AG09319 (cell line): ENCODE measurements at regions not wholly inside any gene's neighbourhood (a gene's known extent, or its start where the extent isn't known, plus 50 kb on each side); places are given as distances from the start of the nearest gene placed in this dataset.

Experiments used
- DNase-seq: peaks from one replicate; pipeline ENCODE4 v3.0.0-alpha.2; 2010; ENCODE audit warnings: low read depth; ENCODE audit errors: extremely low read depth
- CTCF ChIP-seq: IDR thresholded peaks from 2 replicates; pipeline ENCODE4 v1.5.1; 2011; ENCODE audit warnings: low read depth, mild to moderate bottlenecking, inconsistent platforms, low read length, moderate library complexity

- no peak for TF ChIP-seq CTCF
- DNase-seq, result no peak
These were observed 250.8 kb upstream of the EDIL3 start for GRCh38 chr5:84635235-84636055.

DNA sequence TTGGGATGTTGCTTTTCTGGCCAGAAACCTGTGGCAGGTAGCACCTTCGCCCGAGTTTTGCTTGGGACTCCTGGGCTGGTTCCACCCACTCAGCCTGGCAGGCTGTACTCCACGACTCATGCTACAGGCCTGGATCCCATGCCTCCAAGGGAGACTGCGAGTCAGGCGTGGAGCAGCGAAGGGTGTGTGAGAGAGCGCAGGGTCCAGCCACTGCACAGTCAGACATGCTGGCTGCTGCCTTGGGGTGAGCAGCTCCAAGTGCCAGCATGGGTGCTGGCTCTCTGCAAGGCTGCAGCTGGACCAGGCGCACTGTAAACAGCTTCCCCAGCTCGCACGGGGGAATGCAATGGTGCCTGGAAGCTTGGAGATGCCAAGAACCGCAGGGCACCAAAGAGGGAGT is 249.6 kb upstream of the EDIL3 start:
- TF ChIP-seq CTCF, result no peak
- DNase-seq, result no peak

DNA sequence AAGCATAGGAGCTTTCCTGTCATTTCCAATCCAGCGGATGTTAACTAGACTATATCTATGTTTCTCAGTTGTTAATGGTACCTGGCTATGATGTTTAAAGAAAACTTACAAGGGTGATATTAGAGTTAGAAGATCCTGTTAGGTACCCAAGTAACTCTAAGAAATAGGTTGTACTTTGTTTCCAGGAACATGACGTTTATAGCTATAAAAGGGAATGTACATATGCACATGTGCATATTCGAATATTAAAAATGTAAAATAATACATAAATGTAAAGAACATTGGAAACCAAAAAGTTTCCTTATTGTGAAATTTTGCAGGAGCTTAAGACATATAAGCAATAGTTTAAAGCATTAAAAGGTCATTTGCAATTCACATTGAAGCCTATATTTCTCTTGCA is 247.7 kb upstream of the EDIL3 start:
- DNase-seq, result no peak
- no peak for TF ChIP-seq CTCF

DNA sequence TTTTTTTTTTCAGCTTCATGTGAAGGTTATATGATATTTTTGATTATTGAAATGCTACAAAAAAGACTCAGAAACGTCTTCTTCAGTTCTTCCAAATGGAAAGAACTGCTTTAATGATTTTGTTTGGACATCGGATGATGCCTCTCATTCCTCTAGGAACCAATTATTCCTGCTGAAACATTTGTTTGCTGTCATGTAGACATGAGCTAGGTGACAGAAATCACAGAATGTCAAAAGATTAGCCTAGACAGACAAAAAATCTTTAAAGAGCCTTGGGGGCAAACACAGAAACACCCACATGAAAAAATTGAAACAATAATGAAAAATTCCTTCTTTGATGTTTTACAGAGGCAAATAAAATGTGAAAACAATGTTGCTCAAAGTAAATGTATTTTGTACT is 244.2 kb upstream of the EDIL3 start:
- no peak for TF ChIP-seq CTCF

DNA sequence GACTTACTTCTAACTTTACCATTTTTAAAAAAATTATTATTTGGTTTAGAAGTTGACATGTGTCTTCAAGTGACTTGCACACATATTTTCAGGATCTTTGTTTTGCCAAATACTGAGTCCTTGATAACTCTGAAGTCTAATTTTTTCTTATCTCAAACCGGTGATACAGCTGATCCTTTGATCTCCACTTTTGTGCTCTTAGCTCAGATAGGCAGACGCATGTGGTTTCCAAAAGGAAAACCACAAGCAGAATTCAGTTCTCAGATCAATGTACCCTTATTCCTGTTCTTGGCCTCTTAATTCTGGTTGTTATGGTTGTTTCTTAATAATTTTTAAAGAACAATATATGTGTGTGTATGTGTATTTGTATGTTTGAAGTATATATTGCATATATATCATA is 238.3 kb upstream of the EDIL3 start:
- no peak for DNase-seq

More for the DNA sequence above, 244.2 kb upstream of the EDIL3 start:
- DNase-seq, result no peak

DNA sequence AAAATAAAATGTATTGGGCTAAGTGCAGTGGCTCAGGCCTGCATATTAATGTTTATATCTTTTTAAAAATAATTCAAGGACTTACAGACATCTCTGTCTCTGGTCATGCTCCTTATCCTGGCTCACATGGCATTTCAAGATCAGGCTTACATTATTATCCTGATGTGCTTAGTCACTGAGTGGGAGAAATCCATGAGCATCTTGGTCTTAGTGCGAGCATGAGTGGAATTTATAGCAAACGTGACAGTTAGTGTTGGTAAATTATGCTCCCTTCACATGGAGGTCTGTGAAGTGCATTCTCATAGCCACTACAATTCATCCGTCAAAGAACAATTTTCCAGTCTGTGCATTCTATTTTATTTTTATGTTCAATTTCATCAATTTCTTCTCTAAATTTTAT is 237.8 kb upstream of the EDIL3 start:
- no peak for DNase-seq
- TF ChIP-seq CTCF, result no peak

More for the DNA sequence above, 238.3 kb upstream of the EDIL3 start:
- TF ChIP-seq CTCF, result no peak

DNA sequence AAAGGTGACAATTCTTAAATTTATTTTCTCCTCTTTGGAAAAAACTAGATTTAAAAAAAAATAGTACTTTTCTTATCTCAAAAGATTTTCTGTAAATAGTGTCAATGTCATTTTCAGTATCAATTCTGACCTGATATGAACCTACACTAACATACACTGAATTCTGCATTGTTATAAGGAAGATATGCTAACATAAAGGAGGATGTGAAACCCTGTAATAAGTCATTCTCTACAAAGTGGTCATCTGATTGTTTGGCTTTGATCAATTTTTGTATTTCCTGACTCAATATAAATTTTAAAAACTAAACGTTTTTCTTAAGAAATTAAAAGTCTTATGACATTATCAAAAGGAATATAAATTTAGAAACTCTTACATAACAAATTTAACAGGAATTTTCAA is 233.6 kb upstream of the EDIL3 start:
- DNase-seq, result no peak
- TF ChIP-seq CTCF, result no peak
